HCT116 (cell line): ENCODE measurements at regions not wholly inside any gene's neighbourhood (a gene's known extent, or its start where the extent isn't known, plus 50 kb on each side); places are given as distances from the start of the nearest gene placed in this dataset.

ENCODE experiments used
- ATAC-seq: fragments of 200-7000 bp; cut with Tn5 transposase; 2 replicates; pipeline ENCODE4 v1.9.1; 2020; ENCODE audit warnings: mild to moderate bottlenecking, moderate library complexity
- BruUV-seq: library from RNA; stranded (reverse); fragments of 400-500 nt; replicated peaks from 2 replicates; lab custom pipeline; 2021; lab: Mats Ljungman, UMichigan
- CTCF ChIA-PET: fragments of 300-600 bp; sonication (Branson Sonifier 250); formaldehyde crosslinking; loops from one replicate; lab custom pipeline; 2021; ENCODE audit warnings: antibody characterized with exemption; lab: Charles Lee
- POLR2A ChIA-PET: fragments of 300-600, 350-600 bp; sonication (Branson Sonifier 250); formaldehyde crosslinking; loops from one replicate; lab custom pipeline; 2021; ENCODE audit warnings: antibody characterized with exemption; lab: Charles Lee
- RAD21 ChIA-PET, 2 experiments: fragments of 300-600 bp; sonication (Branson Sonifier 250); formaldehyde crosslinking; loops; one replicate each; lab custom pipeline; 2023; ENCODE audit warnings: low total read pairs in 2 of 2; ENCODE audit not compliant: uncharacterized antibody in 2 of 2, unreplicated experiment in 2 of 2, low non-redundant PET in 1 of 2; lab: Charles Lee
- DNase-seq: peaks from one replicate; pipeline ENCODE4 v3.0.0-alpha.2; 2010; ENCODE audit warnings: low read depth, low spot score
- H2AFZ ChIP-seq: fragments of 200-600 bp; shearing (Covaris generic), sonication (generic); 2 replicates; pipeline ENCODE4 v1.6.1; 2017; ENCODE audit warnings: low read depth, mixed run types, mixed read lengths, antibody characterized with exemption, low read length; ENCODE audit not compliant: poor library complexity, severe bottlenecking
- H3K27ac ChIP-seq: 2 replicates; pipeline ENCODE4 v1.5.1; 2012; ENCODE audit warnings: low read depth, low read length
- H3K27me3 ChIP-seq: fragments of 200-600 bp; sonication (generic); 2 replicates; pipeline ENCODE4 v1.6.1; 2016; ENCODE audit warnings: mixed run types, low read length, mixed read lengths; ENCODE audit not compliant: insufficient read depth
- H3K36me3 ChIP-seq, 2 experiments: fragments of 200-500 bp in 1 of 2; fragments of 200-600 bp in 1 of 2; sonication (Bioruptor generic) in 1 of 2; sonication (generic) in 1 of 2; 2 replicates each; pipeline versions ENCODE4 v1.5.1 to v1.6.1; 2014 to 2016; ENCODE audit warnings: low read length in 2 of 2, inconsistent platforms in 1 of 2, mixed read lengths in 1 of 2, mixed run types in 1 of 2; ENCODE audit not compliant: insufficient read depth in 2 of 2, control insufficient read depth in 1 of 2
- H3K4me1 ChIP-seq, 2 experiments: fragments of 200-600 bp in 1 of 2; sonication (generic) in 1 of 2; 2 replicates each; pipeline versions ENCODE4 v1.5.1 to v1.6.1; 2012 to 2017; ENCODE audit warnings: low read length in 2 of 2, inconsistent platforms in 1 of 2, mild to moderate bottlenecking in 1 of 2, mixed read lengths in 1 of 2, mixed run types in 1 of 2, moderate library complexity in 1 of 2; ENCODE audit not compliant: insufficient read depth in 2 of 2, control insufficient read depth in 1 of 2
- H3K4me2 ChIP-seq: fragments of 200-600 bp; sonication (generic); 2 replicates; pipeline ENCODE4 v1.6.1; 2017; ENCODE audit warnings: mixed run types, low read length, mixed read lengths
- H3K4me3 ChIP-seq, 2 experiments: fragments of 200-600 bp in 1 of 2; sonication (generic) in 1 of 2; replicated peaks in 1 of 2; 2 replicates each; pipeline ENCODE4 v1.5.1; 2011 to 2016; ENCODE audit warnings: low read length in 2 of 2, control low read depth in 1 of 2, low read depth in 1 of 2, mild to moderate bottlenecking in 1 of 2, mixed read lengths in 1 of 2, mixed run types in 1 of 2
- H3K79me2 ChIP-seq: fragments of 200-600 bp; sonication (generic); 2 replicates; pipeline ENCODE4 v1.6.1; 2017; ENCODE audit warnings: mild to moderate bottlenecking, mixed run types, low read length, moderate library complexity, mixed read lengths; ENCODE audit not compliant: insufficient read depth
- H3K9ac ChIP-seq: fragments of 200-600 bp; sonication (generic); 2 replicates; pipeline ENCODE4 v1.6.1; 2016; ENCODE audit warnings: low read length, mixed read lengths
- H3K9me2 ChIP-seq: fragments of 200-600 bp; sonication (generic), shearing (Covaris generic); 2 replicates; pipeline ENCODE4 v1.6.1; 2017; ENCODE audit warnings: mixed run types, mild to moderate bottlenecking, moderate library complexity; ENCODE audit not compliant: insufficient read depth
- H3K9me3 ChIP-seq, 2 experiments: fragments of 200-500 bp in 1 of 2; fragments of 200-600 bp in 1 of 2; sonication (Bioruptor generic) in 1 of 2; sonication (generic) in 1 of 2; 2 replicates each; pipeline ENCODE4 v1.6.1; 2014 to 2017; ENCODE audit warnings: low read length in 2 of 2, mixed read lengths in 2 of 2, inconsistent platforms in 1 of 2, low read depth in 1 of 2, mild to moderate bottlenecking in 1 of 2, mixed run types in 1 of 2, moderate library complexity in 1 of 2; ENCODE audit not compliant: control insufficient read depth in 1 of 2, insufficient read depth in 1 of 2
- H4K20me1 ChIP-seq: fragments of 200-600 bp; sonication (generic), shearing (Covaris generic); 2 replicates; pipeline ENCODE4 v1.6.1; 2017; ENCODE audit warnings: mixed run types, mild to moderate bottlenecking, moderate library complexity; ENCODE audit not compliant: insufficient read depth
- ATF3 ChIP-seq: IDR thresholded peaks from 2 replicates; pipeline ENCODE4 v1.6.1; 2012
- CBX3 ChIP-seq: IDR thresholded peaks from 2 replicates; pipeline ENCODE4 v1.6.1; 2012; ENCODE audit warnings: low read depth
- CEBPB ChIP-seq: IDR thresholded peaks from 2 replicates; pipeline ENCODE4 v1.6.1; 2012; ENCODE audit warnings: low read depth
- CTCF ChIP-seq, 3 experiments: fragments of 200-600 bp in 1 of 3; sonication (generic) in 1 of 3; IDR thresholded peaks in 2 of 3; conservative IDR thresholded peaks in 1 of 3; 2 replicates each; pipeline ENCODE4 v1.5.1; 2012 to 2017; ENCODE audit warnings: low read depth in 2 of 3, low read length in 2 of 3, antibody characterized with exemption in 1 of 3, borderline replicate concordance in 1 of 3, control low read depth in 1 of 3, mild to moderate bottlenecking in 1 of 3, mixed read lengths in 1 of 3, mixed run types in 1 of 3, moderate library complexity in 1 of 3; ENCODE audit not compliant: insufficient read depth in 1 of 3
- EGR1 ChIP-seq: IDR thresholded peaks from 2 replicates; pipeline ENCODE4 v1.6.1; 2012; ENCODE audit warnings: low read depth
- ELF1 ChIP-seq: IDR thresholded peaks from 2 replicates; pipeline ENCODE4 v1.6.1; 2012; ENCODE audit warnings: low read depth, borderline replicate concordance
- EZH2 ChIP-seq: fragments of 200-600 bp; sonication (generic); IDR thresholded peaks from 2 replicates; pipeline ENCODE4 v1.6.1; 2017; ENCODE audit warnings: antibody characterized with exemption, mixed run types
- FOSL1 ChIP-seq: IDR thresholded peaks from 2 replicates; pipeline ENCODE4 v1.6.1; 2012; ENCODE audit warnings: low read depth
- JUND ChIP-seq: IDR thresholded peaks from 2 replicates; pipeline ENCODE4 v1.6.1; 2012
- MAX ChIP-seq: IDR thresholded peaks from 2 replicates; pipeline ENCODE4 v1.6.1; 2012
- POLR2A ChIP-seq: IDR thresholded peaks from 2 replicates; pipeline ENCODE4 v1.7.0; 2011; ENCODE audit warnings: borderline replicate concordance; ENCODE audit not compliant: insufficient read depth, insufficient read length; ENCODE audit errors: extremely low read depth
- POLR2AphosphoS5 ChIP-seq: IDR thresholded peaks from 2 replicates; pipeline ENCODE4 v1.6.1; 2011; ENCODE audit warnings: mild to moderate bottlenecking, low read depth, low read length, moderate library complexity
- RAD21 ChIP-seq: IDR thresholded peaks from 2 replicates; pipeline ENCODE4 v1.6.1; 2012; ENCODE audit warnings: low read depth, mild to moderate bottlenecking
- REST ChIP-seq: IDR thresholded peaks from 2 replicates; pipeline ENCODE4 v1.6.1; 2012; ENCODE audit warnings: low read depth
- SIN3A ChIP-seq: IDR thresholded peaks from 2 replicates; pipeline ENCODE4 v1.6.1; 2012; ENCODE audit warnings: low read depth
- SP1 ChIP-seq: IDR thresholded peaks from 2 replicates; pipeline ENCODE4 v1.6.1; 2012; ENCODE audit warnings: low read depth
- SRF ChIP-seq: IDR thresholded peaks from 2 replicates; pipeline ENCODE4 v1.6.1; 2012; ENCODE audit warnings: low read depth
- TCF7L2 ChIP-seq: IDR thresholded peaks from 2 replicates; pipeline ENCODE4 v1.7.0; 2011; ENCODE audit warnings: borderline replicate concordance, inconsistent platforms; ENCODE audit not compliant: insufficient read depth, insufficient read length; ENCODE audit errors: extremely low read depth
- ZBTB33 ChIP-seq: IDR thresholded peaks from 2 replicates; pipeline ENCODE4 v1.6.1; 2011; ENCODE audit warnings: mild to moderate bottlenecking, low read length, moderate library complexity; ENCODE audit not compliant: insufficient replicate concordance; ENCODE audit errors: extremely low read depth
- ZNF274 ChIP-seq: fragments of 200-500 bp; sonication (Bioruptor generic); IDR thresholded peaks from 2 replicates; pipeline ENCODE4 v1.6.1; 2014; ENCODE audit warnings: mild to moderate bottlenecking, low read depth, low read length, inconsistent platforms
- intact Hi-C: fragments of 100-400 bp; cut with micrococcal nuclease; formaldehyde crosslinking; loops from 2 replicates; pipeline ENCODE4 v1.10.0; 2022

- no peak overlapping the region for H3K4me2 ChIP-seq
- ChIA-PET CTCF (no interaction called here), RAD21 (no interaction called here), POLR2A (no interaction called here)
- no peak overlapping the region for H3K4me3 ChIP-seq
- TF ChIP-seq ZNF274 (no peak), SIN3A (no peak), EZH2 (no peak), TCF7L2 (no peak), SP1 (no peak), FOSL1 (no peak), CEBPB (no peak), CBX3 (no peak), SRF (no peak), CTCF (IDR thresholded peaks at IDR 0.05 in 2 of 3, conservative IDR thresholded peaks at IDR 0.05 in 1 of 3; ENCODE audit: borderline replicate concordance in 1 of 3, insufficient read depth in 1 of 3, low read depth in 2 of 3, low read length in 2 of 3) (no peak), ZBTB33 (no peak), MAX (no peak), POLR2AphosphoS5 (no peak), EGR1 (no peak), ELF1 (no peak), REST (no peak), JUND (no peak), RAD21 (no peak), POLR2A (no peak), ATF3 (no peak)
- H3K9me2 ChIP-seq: no peaks in the 10 kb centered on the region
- H3K9ac ChIP-seq: no peak overlapping the region
- no peak for DNase-seq
- H3K9me3 ChIP-seq: no peaks in the 10 kb centered on the region
- intact Hi-C loops: no loop called here
- no peaks in the 10 kb centered on the region for H3K36me3 ChIP-seq
- H3K27me3 ChIP-seq: peaks cover 20% of the 10 kb centered on the region
- no TSS peak for BruUV-seq
- ATAC-seq: no peak
- no peak overlapping the region for H3K27ac ChIP-seq
- no peak overlapping the region for H2AFZ ChIP-seq
- H3K4me1 ChIP-seq: no peaks in the 10 kb centered on the region
- no peaks in the 10 kb centered on the region for H4K20me1 ChIP-seq
- H3K79me2 ChIP-seq: no peaks in the 10 kb centered on the region
Measured at GRCh38 chr3:72244396-72244795, 459.4 kb upstream of the PROK2 start.
